ENCODE measurements at regions not wholly inside any gene's neighbourhood (a gene's known extent, or its start where the extent isn't known, plus 50 kb on each side); places are given as distances from the start of the nearest gene placed in this dataset.
A peak's percentile ranks its signal among the peaks of the same experiment; 100 is the strongest.

DNA sequence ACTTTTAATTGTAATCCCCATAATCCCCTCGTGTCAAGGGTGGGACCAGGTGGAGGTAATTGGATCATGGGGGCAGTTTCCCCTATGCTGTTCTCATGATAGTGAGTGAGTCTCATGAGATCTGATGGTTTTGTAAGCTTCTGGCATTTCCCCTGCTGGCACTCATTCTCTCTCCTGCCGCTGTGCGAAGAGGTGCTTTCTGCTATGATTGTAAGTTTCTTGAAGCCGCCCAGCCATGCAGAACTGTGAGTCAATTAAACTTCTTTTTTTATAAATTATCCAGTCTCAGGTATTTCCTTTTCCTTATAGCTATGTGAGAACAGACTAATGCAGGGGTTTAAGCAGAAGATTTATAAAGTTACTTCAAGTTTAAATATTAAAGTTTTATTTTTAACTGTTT lies 655.2 kb downstream of the EPHA4 start:
- ChIA-PET POLR2A (no interaction called here), CTCF (no interaction called here)
- no peak for ATAC-seq
- Mint-ChIP-seq H3K27me3 (peaks cover 9% of the 10 kb centered on the region), H3K4me1 (no peaks in the 10 kb centered on the region), H3K27ac (no peak overlapping the region), H3K4me3 (no peak overlapping the region), H3K36me3 (ENCODE audit: low read depth) (no peaks in the 10 kb centered on the region), H3K9me3 (ENCODE audit: low read depth) (no peaks in the 10 kb centered on the region)
- DNase-seq: no peak
- intact Hi-C loops (cut with DNase I, micrococcal nuclease): no loop called here

DNA sequence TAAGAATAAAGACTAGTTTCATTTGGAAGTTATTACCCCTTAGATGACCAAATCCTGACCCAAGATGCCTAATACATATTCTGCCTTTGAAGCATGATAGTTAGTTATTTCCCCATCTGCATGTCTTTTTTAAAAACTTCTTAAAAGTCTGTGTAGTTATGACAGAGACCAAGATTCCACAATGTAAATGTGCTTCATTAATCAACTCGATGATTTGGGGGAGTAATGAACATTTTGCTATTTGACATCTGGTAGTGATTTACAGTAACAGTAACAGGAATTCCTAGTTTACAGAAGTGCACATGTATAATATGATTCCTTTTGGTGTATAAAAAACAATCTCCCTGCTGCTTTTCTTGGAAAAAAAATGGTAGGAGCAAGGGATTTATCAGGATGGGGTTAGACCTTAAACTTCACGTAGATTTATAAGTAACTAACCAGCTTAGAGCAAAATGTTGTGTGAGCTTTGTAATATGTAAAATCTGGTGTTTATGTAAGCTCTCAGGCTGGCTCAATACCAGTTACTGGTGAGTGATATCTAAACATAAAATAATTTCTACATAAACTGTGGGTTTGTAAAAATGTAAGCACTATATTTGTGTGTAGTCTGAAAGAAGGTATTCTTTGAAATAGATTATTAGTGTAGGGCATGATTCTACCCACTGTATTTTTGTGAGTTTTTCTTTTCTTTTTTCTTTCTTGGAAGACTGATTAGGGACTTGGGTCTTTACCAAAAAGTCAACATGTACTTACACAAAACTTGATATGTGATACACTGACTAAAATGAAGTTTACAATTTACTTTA lies 641.6 kb downstream of the EPHA4 start:
- POLR2A ChIA-PET: no interaction called here
- ATAC-seq (no peak), DNase-seq (no peak)
- peaks cover 18% of the 10 kb centered on the region for H3K9me3 Mint-ChIP-seq (ENCODE audit: low read depth)
- H3K27ac Mint-ChIP-seq: no peak overlapping the region
- peaks cover 1% of the 10 kb centered on the region for H3K4me1 Mint-ChIP-seq
- intact Hi-C loops (cut with DNase I, micrococcal nuclease): loop anchor here in 1 of 2 experiments (10.0 kb wide), 1 partner anchor 644 kb away; the partner anchor contains the start of gene EPHA4
- H3K4me3 Mint-ChIP-seq: no peak overlapping the region
- CTCF ChIA-PET: no interaction called here
- peaks cover 2% of the 10 kb centered on the region for H3K36me3 Mint-ChIP-seq (ENCODE audit: low read depth)
- peaks cover 2% of the 10 kb centered on the region for H3K27me3 Mint-ChIP-seq

DNA sequence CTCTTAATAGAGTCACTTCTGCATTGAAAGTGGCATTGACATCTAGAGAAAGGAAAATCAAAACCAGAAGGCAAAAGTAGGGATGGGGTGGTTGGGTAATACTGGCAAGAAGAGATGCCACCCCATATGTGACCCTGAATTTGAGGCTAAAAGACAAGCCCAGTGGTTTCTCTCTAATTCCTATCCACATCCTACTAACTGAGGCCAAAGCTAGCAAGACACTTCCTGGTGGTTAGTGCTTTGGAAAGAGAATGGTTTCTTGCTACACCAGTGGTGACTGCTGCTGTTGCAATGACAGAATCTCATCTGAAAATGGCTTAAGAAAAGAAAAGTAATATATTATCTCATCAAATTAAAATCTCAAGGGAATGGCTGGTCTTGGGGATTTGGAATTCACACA lies 640.6 kb downstream of the EPHA4 start:
- POLR2A ChIA-PET: no interaction called here
- H3K9me3 Mint-ChIP-seq (ENCODE audit: low read depth): peaks cover 15% of the 10 kb centered on the region
- H3K27me3 Mint-ChIP-seq: peaks cover 2% of the 10 kb centered on the region
- DNase-seq (no peak), ATAC-seq (no peak)
- peaks cover 2% of the 10 kb centered on the region for H3K36me3 Mint-ChIP-seq (ENCODE audit: low read depth)
- no peak overlapping the region for H3K4me3 Mint-ChIP-seq
- intact Hi-C loops (cut with DNase I, micrococcal nuclease): loop anchor here in 1 of 2 experiments (10.0 kb wide), 1 partner anchor 643 kb away; the partner anchor contains the start of gene EPHA4
- CTCF ChIA-PET: no interaction called here
- no peak overlapping the region for H3K27ac Mint-ChIP-seq
- peaks cover 6% of the 10 kb centered on the region for H3K4me1 Mint-ChIP-seq

DNA sequence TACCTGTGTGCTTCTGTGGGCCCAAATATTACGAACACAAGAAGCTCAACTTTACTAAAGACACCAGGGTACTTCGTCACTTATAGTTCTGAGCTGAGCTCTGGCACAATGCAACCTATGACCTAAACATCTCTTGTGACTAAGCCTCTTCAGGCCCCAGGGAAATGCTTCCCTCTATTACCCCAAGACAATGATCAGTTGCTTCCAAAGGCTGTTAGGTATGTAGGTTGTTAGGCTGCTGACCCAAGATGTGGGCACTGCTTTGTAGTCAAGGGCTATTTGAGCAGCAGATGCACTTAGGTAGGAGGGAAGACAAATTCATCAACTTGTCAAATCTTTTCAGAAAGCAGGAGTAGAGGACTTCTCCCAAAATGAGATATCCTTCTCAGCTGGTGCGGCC lies 640.1 kb downstream of the EPHA4 start:
- ChIA-PET CTCF (no interaction called here), POLR2A (no interaction called here)
- Mint-ChIP-seq H3K27me3 (peaks cover 2% of the 10 kb centered on the region), H3K27ac (no peak overlapping the region), H3K9me3 (ENCODE audit: low read depth) (peaks cover 10% of the 10 kb centered on the region), H3K4me3 (no peak overlapping the region), H3K4me1 (peaks cover 11% of the 10 kb centered on the region), H3K36me3 (ENCODE audit: low read depth) (peaks cover 2% of the 10 kb centered on the region)
- ATAC-seq: no peak
- no peak for DNase-seq
- intact Hi-C loops (cut with DNase I, micrococcal nuclease): loop anchor here in 1 of 2 experiments (10.0 kb wide), 1 partner anchor 643 kb away; the partner anchor contains the start of gene EPHA4

DNA sequence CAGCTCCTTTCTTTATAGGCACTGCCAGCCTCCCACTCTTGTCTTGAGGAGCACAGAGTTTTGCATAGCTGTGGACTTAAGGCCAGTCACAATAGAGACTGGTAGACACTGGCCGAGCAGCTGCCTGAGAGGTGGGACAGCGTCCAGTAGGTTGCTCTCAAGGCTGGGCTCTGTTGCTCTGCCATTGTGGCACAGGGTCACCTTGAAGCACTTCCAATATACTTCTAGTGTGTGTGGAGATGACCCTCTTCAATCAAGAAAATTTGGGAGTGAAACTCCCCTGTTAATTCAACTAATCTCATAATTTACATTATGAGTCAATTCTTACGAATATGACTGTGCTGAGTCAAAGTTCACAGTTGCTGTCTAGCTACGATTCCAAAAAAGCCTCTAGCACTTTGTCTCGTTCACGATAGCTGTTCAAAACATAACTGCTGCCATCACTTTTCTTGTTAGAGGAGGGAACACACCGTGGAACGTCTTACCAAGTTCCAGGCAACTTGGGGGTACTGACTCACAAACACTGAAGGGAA lies 636.2 kb downstream of the EPHA4 start:
- CTCF ChIA-PET: no interaction called here
- Mint-ChIP-seq H3K4me3 (no peak overlapping the region), H3K4me1 (peaks cover 11% of the 10 kb centered on the region), H3K27ac (peak overlapping the region; percentile 14), H3K27me3 (peaks cover 6% of the 10 kb centered on the region), H3K36me3 (ENCODE audit: low read depth) (no peaks in the 10 kb centered on the region), H3K9me3 (ENCODE audit: low read depth) (no peaks in the 10 kb centered on the region)
- intact Hi-C loops (cut with DNase I, micrococcal nuclease): loop anchor here (1.0 to 10.0 kb wide), 3 partner anchors 566 to 639 kb away; partner anchors contain the start of gene EPHA4 (in 2 of the 2)
- POLR2A ChIA-PET: no interaction called here
- peak; percentile 93 for ATAC-seq
- peak; percentile 43 for DNase-seq

DNA sequence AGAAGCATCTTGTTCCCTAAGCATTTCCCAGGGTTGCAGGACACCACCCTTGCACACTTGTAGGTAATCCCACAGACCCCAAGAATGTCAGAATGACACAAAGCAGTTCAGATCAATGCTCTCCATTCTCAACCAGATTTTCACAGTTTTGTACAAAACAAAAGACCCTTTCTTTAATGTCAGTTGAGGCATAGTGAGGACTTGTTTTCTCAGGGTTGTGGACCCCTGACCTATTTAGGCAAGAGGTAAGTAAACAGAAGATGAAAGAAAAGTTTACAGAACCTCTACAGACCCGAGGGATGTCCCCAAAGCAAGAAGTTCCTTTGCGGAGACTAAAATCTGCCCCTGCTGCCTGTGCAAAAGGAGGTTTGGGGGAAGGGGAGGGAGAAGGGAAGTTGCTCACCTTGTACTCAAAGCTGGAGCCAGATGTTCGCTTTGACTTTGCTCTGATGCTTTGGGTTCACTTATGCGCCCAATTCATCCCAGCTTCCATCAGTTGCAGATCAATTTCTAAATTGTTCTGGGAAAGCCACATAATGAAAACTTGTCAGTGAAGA lies 635.4 kb downstream of the EPHA4 start:
- peaks cover 11% of the 10 kb centered on the region for H3K4me1 Mint-ChIP-seq
- H3K36me3 Mint-ChIP-seq (ENCODE audit: low read depth): no peaks in the 10 kb centered on the region
- H3K27ac Mint-ChIP-seq: peak overlapping the region; percentile 75
- DNase-seq (no peak), ATAC-seq (no peak)
- ChIA-PET POLR2A (no interaction called here), CTCF (no interaction called here)
- H3K4me3 Mint-ChIP-seq: no peak overlapping the region
- no peaks in the 10 kb centered on the region for H3K9me3 Mint-ChIP-seq (ENCODE audit: low read depth)
- peaks cover 6% of the 10 kb centered on the region for H3K27me3 Mint-ChIP-seq
- intact Hi-C loops (cut with DNase I, micrococcal nuclease): loop anchor here (1.0 to 10.0 kb wide), 3 partner anchors 566 to 638 kb away; partner anchors contain the start of gene EPHA4 (in 2 of the 2)

DNA sequence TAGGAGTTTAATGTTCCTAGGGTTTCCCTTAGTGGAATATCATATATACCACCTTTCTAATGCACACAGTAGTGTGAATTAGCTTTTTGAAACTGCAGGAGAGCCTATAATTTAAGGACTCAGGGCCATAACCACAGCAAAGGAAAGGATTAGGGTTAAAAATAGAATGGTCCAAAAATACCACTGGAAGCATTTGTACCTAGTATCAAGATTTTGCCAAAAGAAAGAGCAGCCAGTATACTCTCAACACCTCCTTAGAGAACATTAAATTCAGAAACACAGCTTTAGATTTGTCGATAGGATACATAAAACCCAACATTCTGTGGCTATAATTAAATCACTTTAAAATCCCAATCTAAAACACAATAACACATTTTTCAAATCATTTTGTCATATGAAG lies 634.9 kb downstream of the EPHA4 start:
- CTCF ChIA-PET: no interaction called here
- H3K4me1 Mint-ChIP-seq: peaks cover 11% of the 10 kb centered on the region
- H3K4me3 Mint-ChIP-seq: no peak overlapping the region
- no peak for ATAC-seq
- no peak for DNase-seq
- intact Hi-C loops (cut with DNase I, micrococcal nuclease): loop anchor here (5.0 to 10.0 kb wide), 2 partner anchors 635 to 638 kb away; partner anchors contain the start of gene EPHA4 (in 2 of the 2)
- POLR2A ChIA-PET: no interaction called here
- H3K27me3 Mint-ChIP-seq: peaks cover 6% of the 10 kb centered on the region
- H3K27ac Mint-ChIP-seq: no peak overlapping the region
- no peaks in the 10 kb centered on the region for H3K9me3 Mint-ChIP-seq (ENCODE audit: low read depth)
- H3K36me3 Mint-ChIP-seq (ENCODE audit: low read depth): no peaks in the 10 kb centered on the region

DNA sequence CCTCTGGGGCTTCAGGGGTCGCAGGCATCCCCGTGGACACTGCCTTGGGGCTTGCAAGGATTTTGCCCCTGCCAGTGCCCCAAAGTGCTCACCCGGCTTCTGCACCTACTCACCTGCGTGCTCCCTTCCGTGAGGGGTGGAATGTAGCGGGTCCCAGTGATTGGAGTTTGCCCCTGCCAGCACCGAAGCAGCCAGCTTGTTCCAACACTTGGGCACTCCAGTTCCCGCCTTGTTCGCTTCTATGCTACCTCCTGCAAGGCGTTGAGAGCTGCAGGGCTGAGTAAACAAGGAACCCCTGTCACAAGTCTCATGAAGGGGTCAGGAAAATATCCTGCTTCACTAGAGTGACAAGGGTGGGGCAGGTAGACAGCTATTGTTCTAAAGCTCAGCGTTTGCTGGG lies 631.5 kb downstream of the EPHA4 start:
- peaks cover 6% of the 10 kb centered on the region for H3K27me3 Mint-ChIP-seq
- no peaks in the 10 kb centered on the region for H3K9me3 Mint-ChIP-seq (ENCODE audit: low read depth)
- no peak overlapping the region for H3K4me3 Mint-ChIP-seq
- H3K4me1 Mint-ChIP-seq: peaks cover 8% of the 10 kb centered on the region
- intact Hi-C loops (cut with DNase I, micrococcal nuclease): no loop called here
- no peak for DNase-seq
- POLR2A ChIA-PET: interaction anchor here (0.6 kb wide), 1 partner anchor 325 kb away, joined by 9 read pairs; no protein-coding TSS in a partner anchor
- ATAC-seq: no peak
- H3K36me3 Mint-ChIP-seq (ENCODE audit: low read depth): no peaks in the 10 kb centered on the region
- no peak overlapping the region for H3K27ac Mint-ChIP-seq
- CTCF ChIA-PET: no interaction called here

DNA sequence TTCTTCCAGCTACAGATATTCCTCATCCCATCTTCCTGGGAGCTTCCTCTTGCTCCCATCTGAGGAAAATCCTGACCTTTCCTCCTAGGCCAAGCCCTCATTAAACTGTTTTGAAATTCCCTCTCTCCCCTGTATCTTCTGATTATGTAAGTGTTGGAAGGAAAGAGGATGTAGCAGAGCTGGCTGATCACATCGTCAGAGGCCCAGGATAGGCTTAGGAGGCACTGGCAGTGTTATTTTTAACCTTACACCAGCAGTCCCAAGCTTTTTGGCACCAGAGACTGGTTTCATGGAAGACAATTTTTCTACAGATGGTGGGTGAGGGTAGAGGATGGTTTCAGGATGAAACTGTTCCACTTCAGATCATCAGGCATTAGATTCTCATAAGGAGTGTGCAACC lies 630.4 kb downstream of the EPHA4 start:
- intact Hi-C loops (cut with DNase I, micrococcal nuclease): no loop called here
- Mint-ChIP-seq H3K27ac (no peak overlapping the region), H3K27me3 (peaks cover 6% of the 10 kb centered on the region), H3K4me1 (peaks cover 3% of the 10 kb centered on the region), H3K36me3 (ENCODE audit: low read depth) (no peaks in the 10 kb centered on the region), H3K4me3 (no peak overlapping the region), H3K9me3 (ENCODE audit: low read depth) (no peaks in the 10 kb centered on the region)
- DNase-seq (no peak), ATAC-seq (no peak)
- ChIA-PET POLR2A (no interaction called here), CTCF (no interaction called here)

DNA sequence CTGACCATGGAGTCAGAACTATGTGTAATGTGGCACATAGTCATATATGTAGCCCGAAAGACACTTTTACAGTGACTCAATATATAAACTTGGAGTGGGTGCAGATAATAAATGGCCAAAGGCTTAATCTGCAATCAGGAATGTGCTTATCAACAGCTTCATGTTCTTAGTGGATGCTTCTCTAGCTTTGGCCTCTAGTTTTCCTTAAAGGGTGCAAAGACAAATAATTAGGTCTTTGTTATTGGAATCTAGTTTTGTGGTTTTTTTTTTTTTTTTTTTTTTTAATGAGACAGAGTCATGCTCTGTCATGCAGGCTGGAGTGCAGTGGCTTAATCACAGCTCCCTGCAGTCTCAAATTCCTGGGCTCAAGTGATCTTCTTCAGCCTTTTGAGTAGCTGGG lies 625.6 kb downstream of the EPHA4 start:
- ATAC-seq (no peak), DNase-seq (no peak)
- no peaks in the 10 kb centered on the region for H3K4me1 Mint-ChIP-seq
- intact Hi-C loops (cut with DNase I, micrococcal nuclease): no loop called here
- no peak overlapping the region for H3K4me3 Mint-ChIP-seq
- no peaks in the 10 kb centered on the region for H3K9me3 Mint-ChIP-seq (ENCODE audit: low read depth)
- ChIA-PET CTCF (no interaction called here), POLR2A (no interaction called here)
- H3K27ac Mint-ChIP-seq: no peak overlapping the region
- no peaks in the 10 kb centered on the region for H3K36me3 Mint-ChIP-seq (ENCODE audit: low read depth)
- no peaks in the 10 kb centered on the region for H3K27me3 Mint-ChIP-seq

DNA sequence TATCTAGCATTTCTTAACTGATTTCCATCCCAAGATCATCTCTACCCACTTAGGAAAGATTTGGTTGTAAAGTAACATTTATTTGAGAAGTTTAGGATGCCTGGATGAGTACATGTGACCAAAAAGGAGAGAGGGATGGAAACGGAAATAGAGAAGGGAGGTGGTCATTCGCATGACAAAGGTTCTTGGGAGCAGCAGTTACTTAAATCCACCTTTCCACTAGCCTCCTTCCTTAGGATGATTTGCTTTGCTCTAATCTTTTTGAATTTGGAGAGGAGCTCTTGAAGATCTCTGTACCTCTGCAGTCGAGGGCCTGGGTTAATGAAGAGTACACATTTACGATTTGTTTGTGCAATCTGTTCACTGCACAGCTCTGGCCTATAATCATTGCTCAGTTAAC lies 623.5 kb downstream of the EPHA4 start:
- ChIA-PET POLR2A (no interaction called here), CTCF (no interaction called here)
- H3K4me3 Mint-ChIP-seq: no peak overlapping the region
- no peak overlapping the region for H3K27ac Mint-ChIP-seq
- H3K4me1 Mint-ChIP-seq: no peaks in the 10 kb centered on the region
- H3K36me3 Mint-ChIP-seq (ENCODE audit: low read depth): no peaks in the 10 kb centered on the region
- intact Hi-C loops (cut with DNase I, micrococcal nuclease): no loop called here
- DNase-seq (no peak), ATAC-seq (no peak)
- peaks cover 3% of the 10 kb centered on the region for H3K9me3 Mint-ChIP-seq (ENCODE audit: low read depth)
- H3K27me3 Mint-ChIP-seq: no peaks in the 10 kb centered on the region

DNA sequence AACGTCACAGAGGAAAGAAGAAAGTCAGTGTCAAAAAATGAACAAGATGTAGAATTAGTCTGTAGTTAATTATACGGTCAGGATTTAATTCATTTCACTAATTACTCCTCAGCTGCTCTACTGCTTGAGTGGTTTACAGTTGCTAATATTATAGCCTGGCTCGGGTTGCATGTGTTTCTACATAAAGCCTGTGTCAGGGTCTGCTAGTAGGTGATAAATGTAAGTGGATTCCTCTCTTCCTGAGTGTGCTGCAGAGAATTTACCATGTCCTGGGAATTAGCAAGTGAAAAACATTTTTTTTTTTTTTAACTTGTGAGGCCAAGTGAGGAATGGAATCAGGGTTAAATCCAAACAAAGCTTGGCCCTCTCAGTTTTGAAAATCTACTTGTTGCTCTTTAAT lies 622.6 kb downstream of the EPHA4 start:
- POLR2A ChIA-PET: no interaction called here
- H3K27me3 Mint-ChIP-seq: no peaks in the 10 kb centered on the region

More for the DNA sequence above, 622.6 kb downstream of the EPHA4 start:
- Mint-ChIP-seq H3K9me3 (ENCODE audit: low read depth) (peaks cover 3% of the 10 kb centered on the region), H3K27ac (no peak overlapping the region), H3K36me3 (ENCODE audit: low read depth) (no peaks in the 10 kb centered on the region), H3K4me1 (no peaks in the 10 kb centered on the region), H3K4me3 (no peak overlapping the region)
- CTCF ChIA-PET: no interaction called here
- intact Hi-C loops (cut with DNase I, micrococcal nuclease): no loop called here
- no peak for DNase-seq
- no peak for ATAC-seq
